HG02759 (cell line): ENCODE measurements at regions not wholly inside any gene's neighbourhood (a gene's known extent, or its start where the extent isn't known, plus 50 kb on each side); places are given as distances from the start of the nearest gene placed in this dataset.
A peak's percentile ranks its signal among the peaks of the same experiment; 100 is the strongest.

Source experiments
- ATAC-seq: cut with Tn5 transposase; IDR thresholded peaks from one replicate; pipeline ENCODE4 v1.9.1; 2021; ENCODE audit warnings: mild to moderate bottlenecking, moderate library complexity; ENCODE audit not compliant: unreplicated experiment

DNA sequence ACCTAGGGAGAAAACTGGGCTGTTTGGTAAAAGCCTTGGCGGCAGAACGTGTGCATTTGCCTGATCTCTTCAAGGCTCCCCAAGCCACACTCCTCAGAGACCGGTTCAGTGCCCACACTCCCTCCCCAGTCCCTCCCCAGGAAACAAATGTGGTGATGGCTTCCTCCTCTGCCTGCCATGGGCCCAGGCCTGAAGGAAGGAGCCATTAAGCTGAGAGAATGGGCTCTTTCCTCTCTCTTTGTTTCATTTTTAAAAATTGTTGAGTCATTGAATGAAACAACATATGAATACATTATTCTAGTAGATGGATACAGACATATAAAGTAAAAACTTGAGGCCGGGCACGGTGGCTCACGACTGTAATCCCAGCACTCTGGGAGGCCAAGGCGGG, 50.6 kb upstream of the YWHAQ start:
- ATAC-seq = no peak

DNA sequence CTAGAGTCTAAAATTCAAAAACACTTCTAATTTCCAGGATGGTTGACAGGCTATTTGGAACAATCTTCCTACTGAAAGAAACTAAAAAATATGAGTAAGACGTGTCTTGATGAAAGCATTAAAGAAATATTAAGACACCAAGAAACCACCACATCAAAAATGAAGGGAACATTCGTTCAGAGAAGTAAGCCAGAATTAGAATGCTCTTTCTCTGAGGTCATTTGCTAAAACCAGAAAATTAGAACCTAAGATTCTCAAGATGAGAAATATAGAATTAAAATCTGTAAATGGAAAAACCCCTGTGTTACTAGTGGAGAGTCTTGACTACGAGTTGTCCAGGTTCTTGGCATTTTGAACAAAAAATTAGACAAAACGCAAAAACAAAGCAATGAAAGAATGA, 54.8 kb upstream of the YWHAQ start:
- no peak for ATAC-seq

DNA sequence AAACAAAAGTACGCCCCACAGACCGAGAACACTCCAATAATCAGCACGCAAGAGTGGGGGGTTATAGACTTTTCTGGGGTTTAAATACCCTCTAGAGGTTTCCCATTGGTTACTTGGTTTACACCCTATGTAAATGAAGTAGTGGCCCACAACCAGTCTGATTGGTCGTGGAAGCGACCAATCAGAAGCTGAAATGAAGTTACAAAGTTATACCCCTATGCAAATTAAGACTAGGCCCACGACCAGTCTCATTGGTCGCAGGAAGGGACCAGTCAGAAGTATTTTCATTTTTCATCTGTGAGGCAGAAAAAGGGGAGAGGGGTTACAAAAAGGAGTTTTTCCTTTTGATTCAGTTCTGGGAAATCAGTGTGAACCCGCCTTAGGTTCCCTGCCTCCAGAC, 55.3 kb upstream of the YWHAQ start:
- ATAC-seq = no peak

DNA sequence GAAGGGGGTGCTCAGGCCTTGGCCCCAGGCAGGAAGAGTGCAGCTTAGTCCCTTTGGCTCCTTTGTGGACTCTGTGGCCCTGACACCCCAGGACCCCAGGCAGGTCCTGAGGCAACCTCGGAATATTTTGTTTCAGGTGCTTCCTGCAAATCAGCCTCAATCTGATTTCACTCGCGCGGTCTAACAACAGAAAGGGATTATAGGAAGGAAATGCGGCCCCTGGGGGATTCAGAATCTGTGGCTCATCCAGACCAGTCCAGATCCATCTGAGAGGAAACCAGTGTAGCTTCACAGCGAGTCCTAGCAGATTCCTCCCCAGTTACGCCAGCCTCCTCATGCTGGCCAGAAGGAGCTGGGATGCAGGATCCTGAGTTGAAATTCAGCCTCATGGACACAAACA, 59.5 kb upstream of the YWHAQ start:
- ATAC-seq = no peak

DNA sequence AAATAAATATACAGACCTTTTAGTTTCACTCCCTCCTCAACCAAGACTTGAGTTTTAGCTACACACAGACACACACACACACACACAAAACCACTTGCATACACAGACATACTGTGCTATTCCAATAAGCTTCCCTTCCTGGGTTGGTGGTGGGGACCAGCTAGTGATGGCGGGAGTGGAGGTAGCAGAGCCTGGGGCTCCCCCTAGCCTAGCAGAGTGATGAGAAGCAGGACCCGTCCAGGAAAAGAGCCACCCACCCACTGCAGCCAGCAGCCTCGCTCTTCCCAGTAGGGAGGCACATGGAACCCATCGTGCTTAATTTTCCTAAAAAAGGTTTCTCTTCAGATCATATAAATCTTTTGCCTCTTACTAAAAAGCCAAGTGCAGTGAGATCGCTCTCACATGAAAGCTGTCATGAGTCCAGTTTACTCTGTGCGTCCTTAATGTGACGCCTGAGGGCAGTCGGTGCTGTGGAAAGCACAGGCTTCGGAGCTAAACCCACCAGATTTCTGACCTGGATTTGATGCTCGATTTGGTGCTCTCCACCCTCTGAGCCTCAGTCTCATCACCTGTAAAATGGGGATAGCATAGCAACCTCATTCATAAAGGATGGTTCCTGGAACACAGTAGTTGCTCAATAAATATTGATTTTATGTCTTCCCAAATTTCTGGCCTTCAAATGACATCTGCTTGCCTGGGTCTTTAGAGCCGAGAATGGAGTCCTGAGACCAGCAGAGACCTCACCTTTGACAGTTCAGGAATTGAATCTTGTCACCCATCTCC, 60.1 kb upstream of the YWHAQ start:
- ATAC-seq = no peak

DNA sequence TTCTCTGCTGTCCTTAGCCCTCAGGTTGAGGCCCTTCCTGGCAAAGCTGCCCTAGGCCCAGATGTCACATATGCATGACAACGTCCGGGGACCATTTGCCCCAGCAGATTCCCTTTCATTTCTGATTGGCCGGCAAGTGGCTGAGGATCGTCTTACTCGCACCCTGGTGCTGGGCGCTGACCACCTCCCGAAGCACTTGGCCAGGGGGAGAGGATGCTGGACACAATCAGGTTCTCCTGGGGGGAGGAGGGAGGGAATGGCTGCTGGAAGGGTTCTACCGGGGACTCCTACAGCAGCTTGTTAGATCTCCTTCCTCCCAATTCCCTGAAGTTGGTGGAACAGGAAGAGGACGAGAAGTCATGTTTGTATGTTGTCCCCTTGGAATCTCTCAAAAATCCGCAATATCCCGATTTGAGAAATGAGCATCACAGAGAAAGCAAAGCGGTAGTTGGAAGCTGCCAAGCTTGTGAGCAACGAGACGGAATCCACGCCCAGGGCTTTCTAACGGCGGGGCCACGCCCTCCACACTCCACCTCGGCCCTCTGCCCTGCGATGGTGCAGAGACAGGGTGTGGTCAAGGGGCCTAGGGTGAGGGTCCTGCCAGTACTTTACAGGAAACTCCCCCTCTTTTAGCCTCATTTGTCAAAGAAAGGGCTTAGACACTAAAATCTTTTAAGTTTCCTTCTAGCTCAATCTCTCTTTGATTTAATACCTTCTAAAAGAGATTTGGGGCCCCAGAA, 61.8 kb upstream of the YWHAQ start:
- ATAC-seq = no peak

DNA sequence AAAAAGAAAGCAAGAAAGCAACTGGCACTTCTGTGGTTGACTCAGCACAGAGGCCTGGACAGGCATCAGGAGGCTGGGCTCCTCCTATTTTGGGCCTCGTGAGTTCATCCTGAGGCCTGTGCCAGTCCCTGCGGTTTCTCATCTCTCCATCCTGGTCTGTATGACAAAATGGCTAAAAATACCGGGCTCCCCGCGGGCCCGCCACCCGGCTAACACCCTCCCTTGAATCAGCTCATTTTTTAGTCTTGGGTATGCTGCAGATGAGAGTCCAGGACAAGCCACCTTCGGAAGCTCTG, 62.3 kb upstream of the YWHAQ start:
- no peak for ATAC-seq

DNA sequence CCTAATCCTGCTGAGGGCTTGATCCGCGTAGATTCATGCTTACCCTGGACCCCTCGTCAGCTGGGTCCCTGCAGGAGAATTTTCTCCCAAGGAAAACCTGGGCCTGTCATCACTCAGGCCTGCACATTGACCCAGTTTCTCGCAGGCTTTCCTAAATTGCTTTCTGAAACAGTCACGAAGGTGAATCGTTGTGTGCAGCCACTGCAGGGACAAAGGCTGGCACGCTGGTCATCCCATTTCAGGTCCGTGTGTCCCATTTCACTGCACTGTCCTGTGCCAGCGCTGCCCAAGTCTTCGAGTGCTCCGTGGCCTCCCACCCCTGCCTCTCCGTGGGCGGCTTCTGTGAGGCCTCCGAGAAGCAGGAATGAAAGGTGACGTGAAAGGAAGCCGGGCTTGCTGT, 62.8 kb upstream of the YWHAQ start:
- no peak for ATAC-seq

DNA sequence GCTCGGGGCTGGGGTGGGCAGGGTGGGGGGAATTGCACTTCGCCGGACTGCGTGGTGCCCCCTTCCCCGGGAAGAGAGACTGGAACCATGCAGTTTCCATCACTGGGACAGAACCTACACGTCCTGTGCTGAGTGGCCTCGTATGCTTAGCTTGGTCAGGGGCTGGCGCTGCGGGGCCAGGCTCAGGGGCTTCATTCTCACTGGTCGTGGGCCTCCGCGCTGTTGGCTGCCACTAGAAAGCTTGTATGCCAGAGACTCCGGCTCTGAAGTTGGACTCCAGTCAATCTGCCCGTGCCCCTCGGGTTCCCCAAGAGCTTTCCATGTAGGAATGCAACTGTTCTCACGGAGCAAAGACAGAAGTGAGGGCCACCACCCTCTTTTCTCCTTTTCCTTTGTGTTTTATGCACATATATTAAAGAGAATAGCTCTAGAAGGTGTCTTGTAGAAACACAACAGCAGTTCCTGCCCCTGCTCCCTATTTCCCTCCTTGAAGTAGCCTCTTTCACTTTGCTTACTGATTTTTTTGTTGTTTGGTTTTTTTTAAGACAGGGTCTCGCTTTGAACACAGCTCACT, 64.0 kb upstream of the YWHAQ start:
- no peak for ATAC-seq

DNA sequence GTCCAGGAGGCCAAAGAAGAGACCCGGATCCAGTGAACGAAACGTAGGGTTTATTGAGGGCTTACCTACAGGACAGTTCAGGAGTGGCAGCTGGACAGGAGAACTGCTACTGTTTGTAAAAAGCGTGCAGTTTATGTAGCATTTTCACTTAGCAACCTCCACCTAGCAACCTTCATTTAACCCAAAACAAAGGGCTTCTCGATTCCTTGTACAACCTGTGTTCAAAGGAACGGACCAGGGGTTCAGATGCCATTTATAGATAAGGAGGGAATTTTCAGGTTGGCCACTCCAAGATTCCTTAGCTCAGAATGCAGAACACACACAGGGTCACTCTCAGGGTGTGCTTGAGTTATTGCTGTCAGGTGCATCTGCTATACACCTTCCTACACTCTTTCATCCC, 65.1 kb upstream of the YWHAQ start:
- ATAC-seq = no peak

DNA sequence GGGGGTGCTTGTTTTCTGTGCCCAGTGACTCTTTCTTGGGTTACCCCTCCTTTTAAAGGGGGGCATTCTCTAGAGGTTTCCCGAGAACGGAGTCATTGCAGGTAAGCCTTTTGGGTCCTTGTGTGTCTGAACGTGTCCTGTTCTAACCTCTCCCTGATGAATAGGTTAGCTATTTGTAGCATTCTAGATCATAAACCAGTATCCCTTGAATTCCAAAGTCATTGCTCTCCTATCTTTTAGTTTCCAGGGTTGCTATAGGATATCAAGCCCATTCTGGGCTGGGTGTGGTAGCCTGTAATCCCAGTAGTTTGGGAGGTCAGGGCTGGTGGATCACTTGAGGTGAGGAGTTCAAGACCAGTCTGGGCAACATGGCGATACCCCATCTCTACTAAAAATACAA, 65.9 kb upstream of the YWHAQ start:
- no peak for ATAC-seq

DNA sequence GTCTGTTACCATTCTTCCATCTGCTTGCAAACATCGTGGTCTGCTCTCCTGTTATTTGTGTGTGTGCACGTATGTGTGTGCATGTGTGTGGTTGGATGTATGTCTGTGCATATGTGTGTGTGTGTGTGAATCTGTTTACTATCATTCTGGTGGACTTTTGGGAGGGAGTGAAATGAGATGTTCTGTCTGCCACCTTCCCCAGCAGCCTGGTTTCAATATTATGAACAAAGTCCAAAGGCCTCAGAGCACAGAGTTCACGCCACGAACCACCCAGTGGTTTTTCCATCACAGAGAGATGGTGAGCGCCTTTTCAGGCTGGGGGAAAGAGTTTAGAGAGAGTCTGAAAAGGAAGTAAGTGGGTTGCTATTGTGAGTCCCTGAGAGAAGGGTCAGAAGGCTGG, 67.1 kb upstream of the YWHAQ start:
- ATAC-seq = peak; percentile 42

DNA sequence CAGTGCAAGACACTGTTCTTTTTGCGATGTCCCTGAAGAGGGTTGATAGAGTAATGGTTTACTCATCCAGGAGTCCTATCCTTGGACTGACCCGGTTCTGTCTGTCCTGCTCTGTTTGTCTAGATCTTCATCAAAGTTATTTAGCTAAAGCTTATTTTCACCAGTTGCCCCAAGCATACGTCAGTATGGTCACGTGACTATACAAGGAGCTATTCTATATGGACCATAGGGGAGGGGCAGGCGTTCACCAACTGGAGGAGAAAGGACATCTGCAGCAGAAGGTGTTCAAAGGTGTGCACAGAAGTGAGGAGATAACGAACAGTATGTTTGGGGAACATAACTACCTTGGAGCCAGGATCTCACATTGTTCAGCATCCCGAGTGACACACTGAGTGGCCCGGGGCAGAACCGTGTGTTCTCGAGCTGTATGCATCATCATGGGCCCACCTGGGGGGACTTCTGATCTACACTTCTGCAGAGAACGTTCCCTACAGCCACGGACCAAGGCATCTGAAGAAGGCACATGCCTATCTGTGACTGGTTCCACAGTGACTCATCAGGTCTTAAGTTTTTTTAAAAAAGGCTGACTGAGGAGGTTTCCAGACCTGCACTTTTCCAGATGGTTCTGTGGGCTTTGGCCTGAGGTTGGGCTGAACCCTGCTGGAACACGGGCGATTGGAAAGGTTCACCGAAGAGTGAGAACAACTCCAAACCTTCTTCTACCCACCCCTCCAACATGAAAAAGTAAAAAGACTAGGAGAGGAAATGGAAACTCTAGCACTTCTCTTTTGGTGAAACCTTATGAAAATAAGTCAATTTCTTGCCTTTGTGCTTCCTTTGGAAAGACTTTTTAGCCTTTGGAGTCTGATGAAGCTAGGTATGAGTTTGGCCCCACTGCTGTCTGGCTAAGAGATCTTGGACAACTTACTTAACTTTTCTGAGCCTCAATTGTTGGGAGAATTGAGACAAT, 68.6 kb upstream of the YWHAQ start:
- ATAC-seq = no peak

DNA sequence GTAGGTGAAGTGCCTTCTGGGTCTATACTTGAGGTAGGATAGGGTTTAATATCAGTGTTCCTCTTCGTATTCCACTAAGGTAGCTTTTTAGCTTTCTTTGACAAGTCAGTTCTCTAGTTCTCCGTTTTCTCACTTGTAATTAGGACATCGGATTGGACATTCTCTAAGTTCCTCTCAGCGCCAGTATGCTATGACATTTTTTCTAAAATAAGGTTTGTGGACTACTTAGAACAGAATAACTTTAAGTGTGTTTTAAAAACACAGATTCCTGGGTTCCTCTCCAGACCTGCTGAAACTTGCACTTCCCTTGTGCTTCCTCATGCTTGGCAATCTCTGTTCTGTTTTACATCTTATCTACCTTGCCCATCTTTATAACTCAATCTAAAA, 69.3 kb upstream of the YWHAQ start:
- ATAC-seq = no peak

DNA sequence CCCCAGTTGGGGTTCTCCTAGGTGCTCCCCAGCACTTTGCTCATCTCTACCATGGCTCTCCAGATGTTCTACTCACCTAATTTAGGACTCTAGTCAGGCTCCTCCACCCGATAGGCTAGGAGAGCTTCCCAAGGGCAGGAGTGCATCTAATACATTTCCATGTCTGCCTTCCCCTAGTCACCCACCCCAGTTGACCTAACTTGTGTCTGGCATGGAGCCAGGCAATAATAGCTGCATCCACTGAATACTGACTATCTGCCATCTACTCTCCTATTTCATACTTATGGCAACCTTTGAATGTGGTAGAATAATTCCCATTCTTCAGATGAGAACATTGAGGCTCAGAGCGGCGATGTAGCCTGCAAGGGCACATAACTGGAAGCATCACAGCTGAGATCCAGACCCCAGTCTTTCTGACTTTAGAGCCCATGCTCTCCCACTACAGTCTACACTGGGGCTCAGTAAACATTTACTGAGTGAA, 71.8 kb upstream of the YWHAQ start:
- no peak for ATAC-seq

DNA sequence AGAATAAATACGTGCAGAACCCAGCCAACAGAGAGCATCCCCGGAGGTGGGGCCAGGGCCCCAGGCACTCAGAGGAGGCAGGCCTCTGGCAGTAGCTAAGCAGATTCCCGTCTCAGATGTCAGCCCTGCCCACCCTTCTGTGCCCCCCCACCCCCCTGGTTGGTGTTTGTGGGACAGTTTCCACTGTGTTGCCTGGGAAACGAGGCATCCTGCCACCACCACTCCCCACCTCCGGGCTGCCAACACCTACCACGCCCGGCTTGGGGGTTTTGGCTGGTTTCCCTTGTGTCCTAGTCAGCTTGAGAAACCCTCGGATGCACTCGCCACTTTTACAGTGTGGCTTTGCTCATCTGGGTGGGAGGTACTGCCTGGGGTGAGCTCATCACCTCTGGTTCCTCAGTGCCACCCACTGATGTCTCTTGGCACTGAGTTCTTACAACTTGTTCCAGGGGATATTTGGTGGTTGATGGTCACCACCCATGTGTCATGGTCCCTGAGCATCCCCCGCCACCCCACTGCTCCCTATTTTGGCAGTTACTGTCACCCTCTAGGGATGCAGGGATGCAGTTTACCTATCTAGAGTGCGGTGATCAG, 72.4 kb upstream of the YWHAQ start:
- no peak for ATAC-seq

DNA sequence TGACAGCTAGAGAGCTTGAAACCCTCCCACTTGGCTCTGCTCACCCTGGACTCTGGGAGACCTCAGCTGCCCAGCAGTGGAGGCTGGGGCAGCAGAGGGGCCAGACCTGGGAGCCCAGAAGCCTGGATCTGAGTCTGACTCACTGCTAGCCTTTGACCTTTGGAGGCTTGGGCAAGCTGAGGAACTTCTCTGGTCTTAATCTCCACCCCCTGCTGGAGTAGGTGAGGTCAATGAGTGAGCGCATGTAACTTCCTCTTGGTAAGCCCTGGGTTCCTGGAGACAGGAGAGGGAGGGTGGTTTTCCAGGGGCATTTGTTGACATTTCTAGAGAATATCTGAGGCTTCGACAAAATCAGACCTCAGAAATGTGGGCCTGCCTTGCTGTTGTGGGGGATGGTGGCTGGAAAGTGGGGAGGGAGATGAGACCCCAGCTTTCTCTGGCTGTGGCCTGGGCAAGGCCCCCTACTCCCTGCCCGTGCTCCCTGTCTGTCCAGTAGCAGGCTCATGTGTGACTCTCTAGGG, 73.0 kb upstream of the YWHAQ start:
- ATAC-seq = no peak

DNA sequence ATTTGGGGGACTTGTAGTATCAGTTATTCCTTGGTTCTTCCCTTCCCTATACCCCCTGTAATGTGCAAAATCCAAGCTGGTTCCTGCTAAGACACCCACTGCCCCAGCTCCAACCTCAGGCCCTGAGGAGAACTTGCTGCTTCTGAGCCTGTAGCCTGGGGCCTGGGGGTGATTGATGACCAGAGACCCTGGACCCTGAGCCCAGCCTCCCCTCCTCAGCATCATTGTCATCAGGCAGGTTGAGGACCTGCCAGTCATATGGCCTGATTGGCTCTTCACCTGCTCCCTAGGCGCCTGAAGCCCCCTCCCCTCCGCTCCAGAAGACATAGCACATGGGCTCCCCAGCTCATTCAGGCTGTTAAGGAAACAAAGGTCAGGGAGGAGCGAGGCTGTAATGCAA, 73.8 kb upstream of the YWHAQ start:
- no peak for ATAC-seq

DNA sequence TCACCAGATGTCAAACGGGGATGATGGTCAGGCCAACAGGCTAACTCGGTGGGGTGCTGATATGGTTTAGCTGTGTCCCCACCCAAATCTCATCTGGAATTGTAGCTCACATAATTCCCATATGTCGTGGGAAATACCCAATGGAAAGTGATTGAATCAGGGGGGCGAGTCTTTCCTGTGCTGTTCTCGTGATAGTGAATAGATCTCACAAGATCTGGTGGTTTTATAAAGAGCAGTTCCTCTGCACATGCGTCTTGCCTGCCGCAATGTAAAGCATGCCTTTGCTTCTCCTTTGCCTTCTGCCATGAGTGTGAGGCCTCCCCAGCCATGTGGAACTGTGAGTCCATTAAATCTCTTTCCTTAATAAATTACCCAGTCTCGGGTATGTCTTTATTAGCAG, 74.4 kb upstream of the YWHAQ start:
- ATAC-seq = no peak

DNA sequence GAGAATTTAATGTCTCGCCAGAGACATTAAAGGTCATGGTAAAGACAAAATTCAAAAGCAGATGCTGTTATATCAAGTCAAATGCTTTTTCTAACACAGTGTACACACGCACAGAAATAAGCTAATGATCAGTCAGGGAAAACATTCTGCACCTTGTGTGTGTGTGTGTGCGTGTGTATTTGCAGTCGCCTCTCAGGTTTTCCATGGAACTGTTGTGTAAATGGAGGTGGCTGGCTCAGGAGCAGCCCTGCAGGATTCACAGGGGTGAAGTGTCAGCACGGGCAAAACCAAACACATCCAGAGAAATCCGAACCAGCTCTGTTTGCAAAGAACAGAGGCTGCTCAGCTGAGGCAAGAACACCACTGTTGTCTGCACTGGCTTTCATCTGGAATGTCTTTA, 76.2 kb upstream of the YWHAQ start:
- ATAC-seq = no peak
